NOMO-1 (cell line): ENCODE measurements at regions not wholly inside any gene's neighbourhood (a gene's known extent, or its start where the extent isn't known, plus 50 kb on each side); places are given as distances from the start of the nearest gene placed in this dataset.

Experiments
- DNase-seq, 2 experiments: peaks; one replicate each; lab custom pipeline; 2025; ENCODE audit not compliant: unreplicated experiment in 2 of 2; lab: John Stamatoyannopoulos, UW

DNA sequence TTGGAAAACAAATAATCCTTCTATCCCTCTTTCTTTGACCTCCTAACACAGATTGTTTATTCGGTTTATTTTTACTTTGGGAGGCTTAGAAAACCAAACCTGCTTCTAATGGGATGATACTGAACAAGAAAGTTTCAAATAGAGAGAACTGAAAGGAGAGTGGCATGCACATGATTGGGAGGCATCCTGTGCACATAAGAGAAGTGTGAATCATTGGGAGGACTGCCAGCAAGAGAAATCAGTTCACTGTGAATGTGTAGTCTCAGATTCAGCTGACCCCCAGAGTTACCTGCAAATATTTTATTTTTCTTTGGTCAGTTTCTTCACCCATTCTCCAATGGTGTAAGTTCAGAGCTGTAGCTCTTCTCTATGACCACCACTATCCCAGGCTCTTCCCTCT lies 1363.2 kb upstream of the ACVR2A start:
- no peak for DNase-seq

DNA sequence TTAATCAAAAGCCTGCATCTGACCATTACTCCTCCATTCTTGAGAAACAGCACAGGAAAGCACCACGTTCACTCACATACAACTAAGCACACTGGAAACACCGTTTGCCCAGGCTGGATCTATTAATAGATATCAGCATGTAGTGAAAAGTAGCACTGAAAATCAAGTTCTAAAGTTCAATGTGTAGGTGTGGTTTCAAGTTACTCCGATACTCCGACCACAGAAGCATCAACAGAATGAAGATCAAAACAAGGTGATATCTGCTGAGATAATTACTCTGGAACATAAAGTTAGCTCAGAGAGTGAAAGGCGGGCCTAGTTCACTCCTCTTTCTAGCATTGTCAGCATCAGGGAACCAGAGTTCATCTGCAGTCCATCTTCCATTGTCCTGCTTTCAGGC lies 1367.4 kb upstream of the ACVR2A start:
- DNase-seq, result no peak

DNA sequence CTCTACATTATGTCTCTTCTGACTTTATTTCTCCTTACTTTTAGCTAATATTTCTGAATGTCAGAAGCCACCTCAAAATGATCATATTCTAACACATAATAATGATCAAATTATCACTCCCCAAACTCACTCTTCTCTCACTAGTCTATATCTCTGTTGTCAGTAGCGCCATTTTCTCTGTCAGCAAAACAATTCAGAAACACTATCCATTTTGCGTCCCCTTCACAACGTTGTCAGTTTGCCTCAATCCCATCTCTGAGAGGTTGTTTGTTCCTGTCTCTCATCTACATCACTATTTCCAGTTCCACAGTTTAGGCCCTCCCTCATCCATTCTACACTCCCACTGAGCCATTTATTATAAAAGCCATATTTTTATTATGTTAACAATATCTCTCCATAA lies 1376.3 kb upstream of the ACVR2A start:
- DNase-seq, result no peak

DNA sequence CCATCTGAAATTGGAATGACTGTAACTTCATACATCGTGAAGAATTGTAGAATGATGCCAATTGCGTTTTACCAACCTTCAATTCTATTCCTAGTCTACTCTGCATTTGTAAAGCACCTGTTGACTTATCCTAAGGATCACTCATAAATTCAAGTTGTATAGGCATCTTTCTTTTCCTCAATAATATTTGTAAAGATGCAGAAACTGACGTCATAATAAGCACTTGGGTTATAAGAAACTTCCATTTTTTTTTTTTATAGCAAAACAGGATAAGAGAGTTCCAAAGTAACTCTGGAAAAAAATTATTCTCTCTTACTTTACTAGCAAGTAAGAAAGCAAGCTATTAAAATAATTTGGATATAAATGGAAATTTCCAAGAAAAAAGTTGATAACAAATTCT lies 1377.4 kb upstream of the ACVR2A start:
- no peak for DNase-seq

DNA sequence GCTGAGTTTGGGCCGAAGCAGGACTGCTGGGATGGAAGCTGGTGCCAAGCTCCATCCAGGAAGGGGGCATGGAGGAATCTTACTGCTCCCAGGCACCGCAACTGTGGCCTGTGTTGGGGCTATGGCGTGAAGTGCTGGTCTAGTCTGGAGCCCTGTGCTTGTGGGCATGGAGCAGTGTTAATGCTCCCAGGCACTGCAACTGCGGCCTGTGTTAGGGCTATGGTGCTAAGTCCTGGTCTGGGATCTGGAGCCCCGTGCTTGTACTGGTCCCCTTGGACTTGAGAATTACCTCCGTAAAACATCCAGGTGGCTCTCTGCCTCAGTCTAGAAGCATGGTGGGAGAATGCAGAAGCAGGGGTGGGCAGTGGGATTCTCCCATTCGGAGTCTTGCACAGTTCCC lies 1379.4 kb upstream of the ACVR2A start:
- DNase-seq, result no peak

DNA sequence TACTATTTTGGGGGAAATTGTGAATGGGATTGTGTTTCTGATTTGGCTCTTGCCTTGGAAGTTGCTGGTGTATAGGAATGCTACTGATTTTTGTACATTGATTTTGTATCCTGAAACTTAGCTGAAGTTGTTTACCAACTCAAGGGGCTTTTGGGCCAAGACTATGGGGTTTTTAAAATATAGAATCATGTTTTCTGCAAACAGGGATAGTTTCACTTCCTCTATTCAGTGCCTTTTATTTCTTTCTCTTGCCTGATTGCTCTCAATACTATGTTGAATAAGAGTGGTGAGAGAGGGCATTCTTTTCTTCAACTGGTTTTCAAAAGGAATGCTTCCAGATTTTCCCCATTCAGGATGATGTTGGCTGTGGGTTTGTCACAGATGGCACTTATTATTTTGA lies 1383.8 kb upstream of the ACVR2A start:
- DNase-seq, result peak; percentile 4 to 44

DNA sequence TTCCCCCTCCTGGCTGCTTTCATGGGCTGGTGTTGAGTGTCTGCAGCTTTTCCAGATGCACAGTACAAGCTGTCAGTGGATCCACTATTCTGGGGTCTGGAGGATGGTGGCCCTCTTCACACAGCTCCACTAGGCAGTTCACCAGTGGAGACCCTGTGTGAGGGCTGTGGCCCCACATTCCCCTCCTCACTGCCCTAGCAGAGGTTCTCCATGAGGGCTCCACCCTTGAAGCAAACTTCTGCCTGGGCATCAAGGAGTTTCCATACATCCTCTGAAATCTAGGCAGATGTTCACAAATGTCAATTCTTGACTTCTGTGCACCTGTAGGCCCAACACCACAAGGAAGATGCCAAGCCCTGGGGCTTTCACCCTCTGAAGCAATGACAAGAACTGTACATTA lies 1386.2 kb upstream of the ACVR2A start:
- no peak for DNase-seq

DNA sequence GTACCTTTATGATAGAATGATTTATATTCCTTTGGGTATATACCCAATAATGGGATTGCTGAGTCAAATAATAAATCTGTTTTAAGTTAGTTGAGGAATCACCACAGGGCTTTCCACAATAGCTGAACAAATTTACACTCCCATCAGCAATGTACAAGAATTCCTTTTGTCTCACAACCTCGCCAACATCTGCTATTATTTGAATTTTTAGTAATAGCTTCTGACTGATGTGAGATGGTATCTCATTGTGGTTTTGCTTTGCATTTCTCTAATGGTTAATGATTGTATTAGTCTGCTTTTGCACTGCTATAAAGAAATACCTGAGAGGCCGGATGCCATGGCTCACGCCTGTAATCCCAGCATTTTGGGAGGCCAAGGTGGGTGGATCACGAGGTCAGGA lies 1387.6 kb upstream of the ACVR2A start:
- no peak for DNase-seq

DNA sequence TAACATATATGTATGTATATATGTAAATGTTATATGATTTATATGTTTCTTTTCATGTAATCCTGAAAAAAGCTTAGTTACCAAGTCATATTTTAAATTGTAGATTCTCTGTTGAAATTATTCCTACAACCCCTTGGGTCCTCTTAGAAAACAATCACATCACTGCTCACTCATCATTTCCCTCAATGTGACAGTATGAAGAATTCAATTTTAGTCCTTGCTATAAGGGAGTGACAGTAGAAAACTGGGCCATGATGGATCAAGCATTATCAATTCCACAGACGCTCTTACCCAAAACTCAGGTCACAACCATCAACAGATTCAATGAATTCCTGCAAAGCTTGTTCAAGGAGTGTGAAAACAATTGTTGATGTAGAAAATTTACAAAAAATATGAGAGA lies 1389.5 kb upstream of the ACVR2A start:
- no peak for DNase-seq

DNA sequence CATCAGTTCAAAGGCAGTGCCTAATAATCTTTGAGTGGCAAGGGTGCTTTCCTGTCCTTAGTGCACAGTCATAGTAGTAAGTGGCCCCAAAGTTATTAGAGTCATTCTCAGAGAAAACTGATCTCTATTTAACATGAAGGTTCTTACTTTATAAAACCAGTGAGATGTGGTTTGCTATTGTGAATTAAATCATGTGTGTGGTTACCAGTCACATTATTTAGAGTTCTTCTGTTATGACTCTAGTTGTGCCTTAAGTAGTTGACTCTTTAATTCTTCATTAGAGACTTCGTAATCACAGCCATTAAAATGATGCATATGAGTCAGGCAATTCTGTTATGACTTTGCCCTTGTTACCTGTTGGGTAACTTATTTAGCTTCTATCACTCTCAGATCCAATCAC lies 1392.9 kb upstream of the ACVR2A start:
- DNase-seq, result no peak

DNA sequence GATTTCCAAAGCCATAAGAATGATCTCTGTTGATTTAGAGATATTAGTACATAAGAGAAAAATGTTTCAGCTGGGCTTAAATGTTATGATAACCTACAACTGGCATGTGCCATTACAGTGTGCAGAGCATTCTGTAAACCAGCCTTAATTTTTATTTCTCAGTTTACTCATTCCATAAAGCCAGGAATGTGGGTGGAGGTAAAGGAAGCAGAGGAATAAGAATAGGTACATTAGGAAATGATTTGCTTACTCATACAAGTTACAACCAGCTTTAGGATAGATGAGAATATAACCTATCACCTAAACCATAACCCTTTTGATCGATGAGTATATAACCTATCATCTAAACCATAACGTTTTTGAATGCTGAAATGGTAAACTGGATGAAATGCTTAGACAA lies 1394.7 kb upstream of the ACVR2A start:
- DNase-seq, result no peak

DNA sequence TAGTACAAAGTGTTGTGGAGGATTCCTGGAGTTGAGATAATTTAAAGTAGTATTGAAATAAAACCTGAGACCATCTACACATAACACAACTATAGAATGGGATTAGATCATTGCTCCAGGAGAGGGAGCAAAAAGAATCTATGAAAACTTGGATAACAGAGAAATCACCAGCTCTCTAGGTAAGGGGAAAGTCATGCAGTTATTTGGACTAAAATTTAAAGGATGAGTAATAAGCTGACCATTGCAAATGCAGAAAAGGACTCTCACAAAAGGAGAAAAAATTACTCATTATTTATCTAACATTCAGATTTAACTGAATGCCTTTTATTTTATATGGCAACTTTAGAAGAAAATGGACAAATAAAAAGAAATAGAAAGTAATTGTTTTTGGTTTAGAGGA lies 1399.8 kb upstream of the ACVR2A start:
- no peak for DNase-seq

DNA sequence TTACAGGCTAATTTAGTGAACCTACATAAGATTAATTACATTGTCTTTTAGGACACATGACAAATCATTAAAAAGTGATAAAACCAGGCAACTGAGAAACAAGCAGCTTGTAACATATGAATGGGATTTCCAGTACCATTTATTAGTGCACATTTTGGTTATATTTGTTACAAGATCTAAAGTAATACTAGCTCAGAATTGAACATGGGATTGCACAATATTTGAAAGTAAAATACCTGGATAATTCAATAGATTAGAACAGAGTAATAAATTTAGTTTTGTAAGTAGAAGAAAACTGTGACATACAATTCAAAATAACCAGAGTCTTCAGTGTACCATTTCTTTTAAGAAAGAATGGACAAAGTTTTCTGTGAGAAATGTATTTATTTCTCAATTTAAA lies 1400.7 kb upstream of the ACVR2A start:
- DNase-seq, result no peak

DNA sequence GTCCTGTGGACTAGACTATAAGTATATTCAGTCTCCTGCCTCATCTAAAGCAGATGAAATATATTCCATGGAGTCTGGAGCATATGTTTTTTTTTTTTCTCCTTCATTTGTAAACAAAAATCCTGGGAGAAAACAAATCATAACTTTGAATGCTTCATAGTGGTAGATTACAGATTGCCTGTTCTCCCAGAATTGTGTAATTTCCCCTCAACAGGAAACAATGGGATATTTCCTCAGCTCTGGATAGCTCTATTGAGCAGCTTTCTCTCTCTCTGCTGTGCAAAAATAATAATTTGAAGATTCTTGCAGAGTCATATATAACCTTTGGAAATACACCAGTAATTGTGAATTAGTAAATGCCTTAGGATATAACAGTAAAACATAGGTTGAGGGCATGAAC lies 1406.6 kb upstream of the ACVR2A start:
- DNase-seq, result no peak

DNA sequence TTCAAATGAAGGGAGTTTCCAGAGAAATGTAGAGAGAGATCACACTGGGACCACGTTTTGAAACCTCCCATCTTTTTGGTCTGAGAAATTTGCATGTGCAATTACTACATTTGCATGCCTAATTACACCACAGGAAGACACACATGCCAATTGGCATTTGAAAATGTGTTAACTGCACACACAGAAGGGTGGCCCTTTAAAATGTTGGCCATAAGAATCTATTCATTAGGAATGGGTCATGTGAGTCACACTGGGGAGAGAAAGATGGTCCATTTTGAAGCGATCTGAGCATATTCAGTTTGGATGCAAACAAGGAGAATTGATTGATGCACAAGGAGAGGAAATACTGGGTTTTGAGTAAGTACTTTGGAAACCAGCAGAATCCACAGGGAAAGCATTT lies 1407.1 kb upstream of the ACVR2A start:
- DNase-seq, result no peak

DNA sequence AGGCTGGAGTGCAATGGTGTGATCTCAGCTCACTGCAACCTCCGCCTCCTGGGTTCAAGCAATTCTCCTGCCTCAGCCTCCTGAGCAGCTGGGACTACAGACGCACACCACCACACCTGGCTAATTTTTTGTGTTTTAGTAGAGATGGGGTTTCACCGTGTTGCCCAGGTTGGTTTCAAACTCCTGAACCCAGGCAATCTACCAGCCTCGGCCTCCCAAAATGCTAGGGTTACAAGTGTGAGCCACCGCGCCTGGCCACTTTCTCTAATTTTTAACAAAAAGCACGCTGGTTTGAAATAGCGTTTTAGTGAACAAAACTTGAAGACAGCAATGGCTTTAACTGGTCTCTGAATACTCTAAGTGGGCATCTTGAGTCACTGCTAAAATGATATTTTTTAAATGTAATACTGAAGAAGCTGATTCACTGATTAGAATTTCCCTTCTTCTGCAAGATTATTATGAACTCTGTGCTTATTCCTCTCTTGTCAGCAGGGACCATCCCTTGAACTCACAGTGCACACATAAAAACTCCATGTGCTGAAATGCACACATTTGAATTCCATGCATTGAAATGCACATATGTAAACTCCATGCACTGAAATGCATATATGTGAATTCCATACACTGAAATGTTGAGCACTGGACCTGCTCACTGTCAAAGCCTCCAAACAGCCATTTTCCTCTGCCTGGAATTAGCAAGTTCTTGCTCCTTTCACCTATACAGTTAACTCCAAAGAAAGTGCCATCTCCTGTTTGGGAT lies 1411.5 kb upstream of the ACVR2A start:
- DNase-seq, result no peak

DNA sequence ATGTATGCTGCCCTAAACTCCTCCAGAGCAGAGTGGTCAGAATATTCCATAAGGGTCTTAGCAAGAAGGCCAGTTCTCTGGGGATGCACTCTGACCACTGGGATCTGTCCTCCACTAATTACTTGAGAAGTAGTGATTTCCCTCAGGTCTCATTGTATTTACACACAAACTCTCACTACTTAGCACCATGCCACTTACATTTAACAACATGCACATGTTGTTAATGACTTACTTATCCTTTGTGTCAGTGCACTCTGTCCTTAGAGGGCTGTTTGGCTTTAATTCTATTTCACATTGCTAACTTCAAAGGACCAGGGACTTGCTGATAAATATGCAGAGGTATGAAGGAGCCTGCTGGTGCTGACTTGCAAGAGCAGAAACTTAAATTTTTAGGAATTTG lies 1415.5 kb upstream of the ACVR2A start:
- no peak for DNase-seq

DNA sequence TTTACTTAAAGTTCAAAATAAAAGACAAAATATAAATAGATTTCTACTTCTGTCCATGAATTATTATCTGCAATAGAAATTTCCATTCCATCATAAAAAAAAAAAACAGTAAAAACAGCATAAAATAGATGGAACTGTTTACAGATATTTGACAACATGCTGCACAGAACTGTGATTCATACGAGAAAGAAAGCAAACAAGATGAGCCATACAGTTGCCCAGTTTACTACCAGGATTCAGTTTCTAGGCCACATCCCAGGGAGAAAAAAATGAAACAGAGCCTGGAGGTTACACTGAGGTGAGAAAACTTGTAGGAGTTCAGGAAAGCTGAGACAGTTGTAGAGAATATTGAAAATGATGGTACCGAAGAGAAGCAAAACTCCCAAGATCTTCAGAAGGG lies 1426.9 kb upstream of the ACVR2A start:
- DNase-seq, result no peak

DNA sequence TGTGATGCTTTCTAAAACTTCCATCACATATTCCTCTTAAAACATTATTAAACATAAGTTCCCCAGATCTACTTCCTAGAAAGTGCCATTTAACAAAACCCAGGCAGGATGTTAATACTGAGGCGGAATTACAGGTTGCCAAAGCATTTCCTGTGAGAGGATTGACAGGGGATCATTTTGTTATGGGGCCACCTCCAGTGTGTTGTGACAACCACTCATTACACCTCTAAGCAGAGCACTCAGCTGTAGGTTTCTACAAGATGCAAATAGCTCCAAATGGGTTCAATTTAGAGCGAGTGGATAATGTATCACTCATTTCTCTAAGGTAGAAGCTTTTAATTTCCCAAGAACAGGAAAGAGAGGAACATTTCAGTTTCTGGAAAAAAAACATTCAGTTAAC lies 1429.5 kb upstream of the ACVR2A start:
- no peak for DNase-seq

DNA sequence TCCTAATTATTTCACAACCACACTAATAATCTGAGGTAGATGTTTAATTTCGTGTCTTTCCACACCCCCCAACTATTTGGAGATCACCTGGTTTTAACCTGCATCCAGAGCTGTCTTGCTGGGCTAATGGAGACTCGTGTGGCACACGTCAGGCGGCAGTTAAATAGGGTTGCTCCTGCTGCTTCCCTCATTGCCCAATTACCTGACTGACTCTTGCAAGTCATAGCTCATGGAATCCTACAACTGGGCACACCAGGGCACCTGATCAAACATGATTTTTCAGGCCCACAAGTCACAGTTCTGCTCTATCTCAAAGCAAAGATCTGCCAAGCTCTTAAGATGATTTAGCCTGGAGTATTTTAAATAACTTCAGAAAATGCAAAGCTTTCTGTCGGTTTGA lies 1430.4 kb upstream of the ACVR2A start:
- DNase-seq, result no peak

DNA sequence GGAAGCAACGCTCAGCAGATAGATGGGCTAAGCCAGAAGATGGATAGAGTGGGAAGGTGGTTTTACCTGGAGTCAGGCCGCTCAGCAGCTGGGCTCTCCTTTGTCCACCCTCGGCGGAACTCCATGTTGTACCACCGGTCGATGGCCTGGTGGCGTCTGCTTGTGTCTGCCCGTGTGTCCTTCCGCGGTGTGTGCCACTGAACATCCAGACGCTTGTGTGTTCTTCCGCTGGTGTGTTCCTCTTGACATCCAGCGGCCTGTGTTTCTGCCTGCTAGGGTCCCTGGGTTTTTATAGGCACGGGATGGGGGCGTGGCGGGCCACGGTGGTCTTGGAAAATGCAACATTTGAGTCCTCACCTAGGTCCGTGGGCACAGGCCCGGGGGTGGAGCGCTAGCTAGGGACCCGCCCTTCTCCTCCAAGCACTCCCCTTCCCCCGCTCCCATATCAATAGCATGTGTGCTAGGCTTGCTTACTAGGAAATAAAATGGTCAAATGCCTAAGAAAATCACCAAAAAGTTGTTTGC lies 1431.7 kb upstream of the ACVR2A start:
- no peak for DNase-seq

DNA sequence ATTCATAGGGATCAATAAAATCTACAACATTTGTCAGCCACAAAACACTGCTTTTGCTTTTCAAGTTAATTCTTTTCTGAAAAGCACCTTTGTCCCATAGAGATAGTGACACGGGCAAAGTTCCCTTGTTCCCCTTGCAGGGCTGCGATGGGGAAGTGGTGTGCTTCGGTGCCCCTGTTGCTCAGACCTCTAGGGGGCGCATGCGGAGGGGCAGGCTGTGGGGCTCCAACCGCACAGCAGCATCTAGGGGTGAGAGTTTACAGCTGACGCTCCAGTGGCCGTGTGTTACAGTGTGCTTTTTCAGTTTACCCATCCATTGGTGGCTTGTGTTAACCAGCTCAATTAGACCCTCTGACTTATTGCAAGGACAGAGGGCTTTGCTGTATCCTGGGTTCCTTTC lies 1432.2 kb upstream of the ACVR2A start:
- DNase-seq, result no peak
